Breast epithelium (tissue), 3 donors: ENCODE measurements at regions not wholly inside any gene's neighbourhood (a gene's known extent, or its start where the extent isn't known, plus 50 kb on each side); places are given as distances from the start of the nearest gene placed in this dataset.

Experiments
- POLR2A ChIP-seq: fragments of 450-650 bp; IDR thresholded peaks from one replicate; pipeline ENCODE4 v1.6.1; 2016; ENCODE audit warnings: antibody characterized with exemption, mild to moderate bottlenecking, moderate library complexity
- TF ChIP-seq, protein P1 (sequence below), 3 donors: fragments of 450-650 bp; IDR thresholded peaks; one replicate each; pipeline ENCODE4 v1.5.1; 2016 to 2017; ENCODE audit warnings: antibody characterized with exemption in 3 of 3, mild to moderate bottlenecking in 3 of 3, moderate library complexity in 3 of 3

DNA sequence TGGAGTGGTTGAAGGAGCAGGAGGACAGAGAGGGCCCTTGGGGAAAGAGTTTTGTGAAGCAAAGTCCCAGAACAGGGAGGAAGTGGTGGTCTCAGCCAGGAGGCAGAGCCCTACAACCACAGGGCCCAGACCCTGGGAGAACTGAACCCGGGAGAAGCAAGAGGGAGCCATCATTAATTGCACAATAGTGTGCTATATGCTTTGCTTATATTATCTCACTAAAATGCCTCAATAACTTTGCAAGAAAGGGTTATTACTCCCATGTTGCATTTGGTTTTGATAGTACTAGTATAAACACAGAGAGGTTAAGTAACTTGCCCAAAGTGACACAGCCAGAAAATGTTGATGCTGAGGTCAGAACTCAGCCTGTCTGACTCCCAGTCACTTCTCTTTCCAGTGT, 124.3 kb downstream of the FOXD2 start:
- TF ChIP-seq, protein P1, sequence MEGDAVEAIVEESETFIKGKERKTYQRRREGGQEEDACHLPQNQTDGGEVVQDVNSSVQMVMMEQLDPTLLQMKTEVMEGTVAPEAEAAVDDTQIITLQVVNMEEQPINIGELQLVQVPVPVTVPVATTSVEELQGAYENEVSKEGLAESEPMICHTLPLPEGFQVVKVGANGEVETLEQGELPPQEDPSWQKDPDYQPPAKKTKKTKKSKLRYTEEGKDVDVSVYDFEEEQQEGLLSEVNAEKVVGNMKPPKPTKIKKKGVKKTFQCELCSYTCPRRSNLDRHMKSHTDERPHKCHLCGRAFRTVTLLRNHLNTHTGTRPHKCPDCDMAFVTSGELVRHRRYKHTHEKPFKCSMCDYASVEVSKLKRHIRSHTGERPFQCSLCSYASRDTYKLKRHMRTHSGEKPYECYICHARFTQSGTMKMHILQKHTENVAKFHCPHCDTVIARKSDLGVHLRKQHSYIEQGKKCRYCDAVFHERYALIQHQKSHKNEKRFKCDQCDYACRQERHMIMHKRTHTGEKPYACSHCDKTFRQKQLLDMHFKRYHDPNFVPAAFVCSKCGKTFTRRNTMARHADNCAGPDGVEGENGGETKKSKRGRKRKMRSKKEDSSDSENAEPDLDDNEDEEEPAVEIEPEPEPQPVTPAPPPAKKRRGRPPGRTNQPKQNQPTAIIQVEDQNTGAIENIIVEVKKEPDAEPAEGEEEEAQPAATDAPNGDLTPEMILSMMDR (IDR thresholded peaks at IDR 0.05) = no peak
- TF ChIP-seq POLR2A = no peak
